NCI-H2171 treated with DMSO at 0.1 percent for 48 hours (cell line): ENCODE measurements at regions not wholly inside any gene's neighbourhood (a gene's known extent, or its start where the extent isn't known, plus 50 kb on each side); places are given as distances from the start of the nearest gene placed in this dataset.
"Not testable (repeated sequence)": the region's sequence is repeated elsewhere in the genome, so short reads cannot be mapped to it uniquely, and the experiment has no call there.

Experiments
- DNase-seq: peaks from one replicate; lab custom pipeline; 2025; lab: John Stamatoyannopoulos, UW

DNA sequence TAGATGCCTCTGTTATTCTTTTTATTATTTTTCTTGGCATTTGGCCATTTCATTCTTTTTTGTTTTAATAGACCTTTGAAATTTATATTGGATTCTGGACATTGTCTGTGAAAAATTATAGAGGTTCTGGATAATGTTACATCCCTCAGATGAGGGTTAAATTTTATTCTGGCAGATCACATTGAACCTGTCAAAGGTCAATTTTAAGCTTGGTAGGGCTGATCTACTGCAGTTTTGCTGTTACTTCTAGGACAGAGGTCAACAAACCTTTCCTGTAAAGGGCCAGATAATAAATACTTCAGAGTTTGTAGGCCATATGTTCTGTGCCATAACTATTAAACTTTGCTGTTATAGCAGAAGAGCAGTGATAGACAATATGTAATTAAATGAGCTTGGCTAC is 318.9 kb upstream of the DPPA4 start:
- DNase-seq: no peak

DNA sequence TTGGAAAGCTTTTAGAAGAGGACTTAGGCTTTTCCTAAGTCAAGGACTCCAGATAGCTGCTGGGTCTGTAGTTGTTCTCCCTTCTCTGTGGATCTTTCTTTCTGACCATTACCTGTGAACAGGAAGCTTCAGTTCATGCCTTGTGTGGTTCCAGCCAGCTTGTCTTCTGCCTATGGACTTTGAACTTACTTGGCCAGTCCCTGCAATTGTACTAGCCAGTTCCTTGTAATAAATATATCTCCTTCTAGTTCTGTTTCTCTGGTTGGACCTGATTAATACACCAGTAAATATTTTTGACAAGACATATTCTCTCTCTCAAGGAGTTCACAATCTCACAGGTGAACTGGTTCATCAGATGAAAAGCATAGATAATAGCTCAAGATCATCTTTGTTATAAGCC is 341.3 kb upstream of the DPPA4 start:
- DNase-seq: no peak

DNA sequence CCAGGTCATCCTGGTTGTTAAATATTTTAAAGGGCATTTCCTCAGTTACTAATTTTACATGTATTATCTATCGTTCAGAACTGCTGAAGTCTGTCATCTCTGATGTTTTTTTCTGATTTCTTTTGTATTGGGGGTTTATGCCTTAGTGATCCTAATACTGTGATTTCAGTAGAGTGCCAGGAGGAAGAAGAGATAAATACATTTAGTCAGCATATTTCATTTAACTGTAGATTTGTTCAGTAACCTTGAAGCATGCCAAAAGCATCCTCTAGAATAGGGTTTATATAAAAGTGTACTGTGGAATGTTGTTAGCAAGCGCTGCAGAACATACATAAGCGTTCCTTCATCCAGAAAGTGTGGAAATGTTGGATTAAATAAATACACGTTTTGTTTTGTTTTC is 342.3 kb upstream of the DPPA4 start:
- no peak for DNase-seq

DNA sequence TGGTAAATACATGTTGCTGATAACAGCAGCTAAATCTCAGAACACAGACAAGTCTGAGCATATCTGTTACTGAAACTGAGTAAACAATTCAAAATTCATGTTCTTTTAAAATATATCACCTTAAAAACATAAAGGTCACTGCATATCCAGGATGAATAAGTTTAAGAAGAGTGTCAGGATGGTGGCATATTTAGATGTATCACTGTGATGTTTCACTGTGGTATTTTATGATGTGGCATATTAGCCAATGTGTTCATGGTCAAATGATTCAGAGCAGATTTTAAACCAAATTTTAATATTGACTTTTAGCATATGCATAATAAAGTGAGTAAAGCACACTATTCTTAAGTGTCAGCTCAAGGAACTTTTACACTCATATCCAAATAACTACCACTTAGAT is 346.4 kb upstream of the DPPA4 start:
- DNase-seq: no peak

DNA sequence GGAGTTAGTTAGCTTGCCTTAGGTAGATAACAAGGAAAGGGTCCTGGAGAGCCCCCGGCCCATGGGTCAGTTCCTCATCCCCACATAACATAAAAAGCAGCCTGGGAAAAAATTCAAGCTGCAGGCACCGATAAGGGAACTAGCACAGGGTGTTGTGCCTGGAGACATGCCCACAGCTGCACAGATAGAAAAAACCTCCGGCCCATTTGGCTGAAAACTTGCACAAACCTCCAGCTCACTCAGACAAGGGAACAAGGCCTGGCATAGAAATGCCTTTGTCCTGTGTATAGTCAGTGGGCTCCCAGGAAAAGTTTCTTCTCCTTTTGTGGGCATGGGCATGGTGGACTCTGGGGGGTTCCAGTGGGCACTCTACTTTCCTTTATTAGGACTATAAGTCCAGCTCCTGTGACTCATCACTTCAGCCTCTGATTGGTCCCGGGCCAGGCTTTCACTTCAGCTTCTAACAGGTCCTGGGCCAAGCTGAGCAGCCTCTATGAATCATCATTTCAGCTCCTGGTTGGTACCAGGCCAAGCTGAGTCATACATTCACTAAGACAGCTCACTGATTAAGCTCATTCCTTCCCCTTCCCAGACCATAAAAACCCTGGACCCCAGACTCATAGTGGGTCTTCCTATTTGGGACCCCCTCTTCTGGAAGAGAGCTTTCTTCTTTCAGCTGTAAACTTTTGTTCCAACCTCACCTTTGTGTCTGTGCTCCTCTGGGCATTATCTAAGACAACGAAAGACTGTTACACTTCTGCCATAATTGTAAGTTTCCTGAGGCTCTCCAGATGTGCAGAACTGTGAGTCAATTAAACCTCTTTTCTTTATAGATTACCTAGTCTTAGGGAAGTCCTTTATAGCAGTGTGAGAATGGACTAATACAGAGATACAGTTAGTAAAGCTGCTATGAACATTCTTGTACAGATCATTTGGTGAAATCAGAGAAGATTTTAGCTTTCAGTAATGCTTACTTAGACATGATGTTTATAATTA is 348.0 kb upstream of the DPPA4 start:
- no peak for DNase-seq

DNA sequence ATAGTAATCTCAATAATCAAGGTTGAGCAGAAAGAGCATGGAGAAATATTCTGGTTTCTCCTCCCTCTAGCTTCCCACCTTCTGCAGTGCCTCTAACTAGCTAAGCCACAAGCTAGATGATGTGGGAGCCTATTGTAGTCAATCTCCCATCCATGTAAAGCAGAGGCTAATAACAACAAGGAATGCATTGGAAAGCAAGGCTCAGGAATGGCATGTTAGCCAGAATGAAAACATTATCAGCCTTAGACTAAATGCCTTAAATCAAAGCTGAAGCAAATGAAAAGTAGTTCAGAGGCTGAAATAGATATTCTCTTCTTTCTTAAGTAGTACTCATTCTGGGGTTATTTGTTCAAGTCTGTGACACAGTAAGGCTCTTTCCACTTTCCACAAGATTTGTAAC is 350.3 kb upstream of the DPPA4 start:
- DNase-seq: no peak

DNA sequence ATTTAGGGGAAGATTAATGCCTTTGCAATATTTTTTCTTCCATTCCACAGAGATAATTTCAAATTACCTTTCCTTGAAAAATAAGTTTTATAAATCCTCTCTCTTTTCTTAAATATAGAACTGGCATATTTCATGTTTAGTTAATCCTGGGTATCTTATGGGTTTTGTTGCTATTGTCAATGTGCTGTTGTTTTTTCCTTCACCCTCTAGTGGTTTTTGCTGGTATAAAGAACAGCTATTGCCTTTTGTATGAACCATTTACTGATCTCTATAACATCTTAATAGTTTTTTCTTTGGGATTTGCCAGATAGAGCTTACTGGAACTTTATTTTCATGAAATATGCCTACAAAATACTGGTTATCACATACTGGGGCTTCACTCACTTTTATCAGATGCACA is 359.6 kb upstream of the DPPA4 start:
- DNase-seq: no peak

DNA sequence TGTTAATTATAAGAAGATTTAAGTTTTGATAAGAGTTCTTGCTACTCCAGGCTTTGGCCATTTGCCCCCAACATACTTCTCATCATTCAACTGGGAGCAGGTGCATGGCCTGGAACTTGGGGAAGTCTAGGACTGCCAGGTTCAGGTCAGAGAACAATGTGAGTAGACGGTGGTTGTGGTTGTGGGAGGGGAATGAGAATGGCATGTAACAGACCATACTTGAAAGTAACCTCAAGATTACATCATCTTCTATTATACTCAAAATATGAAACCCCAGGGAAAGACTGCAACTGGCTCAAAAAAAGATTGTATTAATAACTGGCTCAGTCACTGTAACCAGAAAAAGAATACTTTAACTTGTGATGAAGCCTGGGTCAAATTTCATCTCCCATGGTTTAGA is 364.9 kb upstream of the DPPA4 start:
- DNase-seq: no peak

DNA sequence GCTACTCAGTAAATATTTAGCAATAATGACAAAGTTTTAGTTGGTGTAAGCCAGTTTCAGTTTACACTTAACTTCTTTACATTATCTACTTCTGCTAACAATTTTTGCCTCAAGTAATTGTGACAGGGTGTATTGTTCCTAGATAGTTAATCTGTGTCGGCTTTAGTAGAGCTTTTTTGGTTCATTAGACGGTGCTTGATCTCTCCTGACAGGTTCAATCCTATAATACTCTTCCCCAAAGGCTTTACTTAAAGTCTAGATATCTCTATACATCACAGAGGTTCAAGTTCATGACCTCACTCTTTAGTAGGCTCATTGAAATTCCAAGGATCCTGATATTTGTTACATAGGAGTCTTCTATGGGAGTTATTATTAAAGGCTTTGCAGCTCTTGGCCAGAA is 365.6 kb upstream of the DPPA4 start:
- no peak for DNase-seq

DNA sequence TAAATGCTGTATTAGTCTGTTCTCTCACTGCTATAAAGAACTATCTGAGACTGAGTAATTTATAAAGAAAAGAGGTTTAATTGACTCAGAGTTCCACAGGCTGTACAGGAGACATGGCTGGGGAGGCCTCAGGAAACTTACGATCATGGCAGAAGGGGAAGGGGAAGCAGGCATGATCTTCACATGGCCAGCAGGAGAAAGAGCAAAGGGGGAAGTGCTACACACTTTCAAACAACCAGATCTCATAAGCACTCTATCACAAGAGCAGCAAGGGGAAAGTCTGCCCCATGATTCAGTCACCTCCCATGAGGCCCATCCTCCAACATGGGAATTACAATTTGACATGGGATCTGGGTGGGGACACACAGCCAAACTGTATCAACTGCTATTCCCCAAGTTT is 367.8 kb upstream of the DPPA4 start:
- not testable (repeated sequence) for DNase-seq

DNA sequence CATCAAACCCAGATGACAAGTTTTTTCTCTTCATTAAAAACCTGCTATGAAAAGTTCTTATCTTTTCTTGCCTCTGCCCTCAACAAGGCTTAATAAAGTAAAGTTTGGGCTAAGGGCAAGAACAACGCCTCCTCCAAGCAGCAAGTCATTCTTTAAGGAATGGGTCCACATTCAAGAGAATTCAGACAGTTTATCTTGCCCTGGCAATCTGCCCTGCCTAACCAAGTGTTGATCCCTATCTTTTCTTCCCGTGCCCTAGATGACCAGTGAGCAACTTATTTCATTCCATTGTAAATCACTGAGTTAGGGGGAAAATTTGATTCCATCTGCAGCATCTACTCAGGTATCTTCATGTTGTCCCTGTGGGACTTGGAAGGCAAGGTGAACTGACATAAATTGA is 370.3 kb upstream of the DPPA4 start:
- DNase-seq: no peak

DNA sequence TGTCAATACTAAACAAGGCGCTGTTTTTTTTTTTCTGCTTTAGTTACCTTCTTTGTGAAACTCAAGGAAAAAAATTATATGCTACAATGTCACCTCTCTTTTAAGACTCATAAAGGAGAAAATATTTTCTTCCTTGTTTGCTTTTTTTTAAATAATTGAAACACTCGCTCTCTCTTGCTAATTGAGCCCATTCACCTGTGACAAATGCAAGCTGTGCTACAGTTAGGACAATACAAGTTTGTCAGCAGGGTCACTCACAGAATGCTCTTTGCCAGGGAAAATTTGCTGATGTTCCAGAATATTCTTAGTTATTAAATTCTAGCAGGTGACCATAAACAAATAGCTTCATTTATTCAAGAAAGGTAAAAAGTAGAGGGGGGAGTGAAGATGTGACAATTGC is 375.9 kb upstream of the DPPA4 start:
- DNase-seq: no peak

DNA sequence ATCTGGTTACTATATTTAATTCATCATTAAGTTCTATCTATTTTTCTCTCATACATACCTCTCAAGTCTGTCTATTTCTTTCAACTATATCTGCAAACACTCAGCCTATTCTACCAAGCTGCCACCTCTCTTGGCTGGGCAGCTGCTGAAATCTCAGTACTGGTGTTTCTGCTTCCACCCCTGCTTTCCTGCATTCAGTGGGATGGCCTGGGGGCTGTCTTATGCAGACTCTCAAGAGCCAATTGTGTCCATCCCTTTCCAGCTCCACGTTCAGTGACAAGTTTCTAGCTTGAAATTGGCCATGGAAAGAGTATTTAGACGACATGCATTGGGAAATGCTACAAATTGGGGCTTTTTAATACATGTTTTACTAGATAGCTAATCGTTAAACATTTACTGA is 378.4 kb upstream of the DPPA4 start:
- DNase-seq: no peak

DNA sequence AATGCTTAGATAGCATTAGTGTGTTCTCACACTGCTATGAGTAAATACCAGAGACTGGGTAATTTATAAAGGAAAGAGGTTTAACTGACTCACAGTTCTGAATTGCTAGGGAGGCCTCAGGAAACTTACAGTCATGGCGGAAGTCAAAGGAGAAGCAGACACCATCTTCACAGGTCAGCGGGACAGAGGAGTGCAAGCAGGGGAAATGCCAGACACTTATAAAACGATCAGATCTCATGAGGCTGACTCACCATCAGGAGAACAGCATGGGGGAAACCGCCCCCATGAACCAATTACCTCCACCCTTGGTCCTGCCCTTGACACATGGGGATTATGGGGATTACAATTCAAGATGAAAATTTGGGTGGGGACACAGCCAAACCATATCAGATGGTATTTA is 381.5 kb upstream of the DPPA4 start:
- DNase-seq: no peak

DNA sequence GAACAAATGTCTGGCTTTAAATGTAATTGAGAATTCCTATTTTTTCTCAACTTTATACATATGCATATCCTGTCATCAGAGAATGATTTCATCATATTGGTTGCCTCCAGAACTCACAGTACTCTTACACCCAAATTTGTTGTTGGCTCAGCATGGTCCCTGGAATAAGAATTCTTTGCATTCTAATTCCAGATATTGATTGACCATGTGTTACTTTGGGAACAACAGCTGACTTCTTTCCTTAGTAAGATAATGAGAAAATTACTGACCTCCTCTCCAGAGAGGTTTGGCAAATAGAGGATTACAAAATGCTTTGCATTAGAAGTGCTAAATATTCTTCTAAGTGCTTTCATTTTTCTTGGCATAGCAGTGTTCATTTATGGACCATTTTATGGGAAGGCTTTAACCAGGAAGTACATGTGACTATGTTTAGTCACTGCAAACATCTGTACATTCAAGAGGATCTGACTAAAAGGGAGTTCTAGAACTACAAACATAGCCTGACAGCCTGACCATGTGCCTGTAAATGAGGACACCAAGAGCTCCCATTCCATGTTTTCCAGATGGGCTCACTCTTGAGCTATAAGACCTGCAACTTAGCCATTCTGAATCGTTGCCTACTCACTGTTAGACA is 391.6 kb upstream of the DPPA4 start:
- no peak for DNase-seq

DNA sequence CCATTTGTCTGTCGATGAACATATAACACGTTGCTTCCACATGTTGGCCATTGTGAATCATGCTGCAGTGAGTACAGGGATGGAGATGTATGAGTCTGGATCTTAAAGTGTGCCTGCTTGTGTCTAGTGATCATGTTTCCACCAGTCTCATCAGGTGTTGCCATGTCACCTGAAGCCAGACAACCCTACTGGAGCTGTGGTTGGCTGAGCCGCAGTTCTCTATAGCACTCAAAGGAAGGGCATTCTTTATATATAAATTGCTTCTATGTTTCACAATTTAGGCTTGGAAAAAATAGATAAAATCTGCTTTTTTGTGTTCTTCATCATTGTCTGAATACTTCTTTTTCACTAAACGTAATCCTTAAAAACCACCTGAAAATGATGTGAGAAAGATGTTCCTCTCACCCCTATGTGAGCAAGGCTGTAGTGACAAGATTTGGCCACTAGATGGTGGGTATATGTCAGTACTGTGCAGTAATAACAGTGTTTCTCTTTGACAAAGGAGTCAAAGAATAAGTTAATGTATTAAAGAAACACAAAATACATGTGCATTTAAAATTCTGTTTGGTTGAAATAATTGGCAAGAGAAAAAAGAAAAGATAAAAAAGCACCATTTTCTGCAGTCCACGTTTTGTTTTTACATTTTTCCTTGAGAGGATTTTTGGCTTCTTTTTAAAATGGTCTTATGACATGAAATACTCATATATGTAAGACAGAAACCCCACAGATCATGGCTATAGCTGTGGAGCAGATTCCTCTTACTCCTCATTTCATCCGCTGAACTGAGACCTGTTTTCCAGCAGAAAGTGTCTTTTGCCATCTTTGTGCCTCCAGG is 394.5 kb upstream of the DPPA4 start:
- DNase-seq: peak; percentile 63

DNA sequence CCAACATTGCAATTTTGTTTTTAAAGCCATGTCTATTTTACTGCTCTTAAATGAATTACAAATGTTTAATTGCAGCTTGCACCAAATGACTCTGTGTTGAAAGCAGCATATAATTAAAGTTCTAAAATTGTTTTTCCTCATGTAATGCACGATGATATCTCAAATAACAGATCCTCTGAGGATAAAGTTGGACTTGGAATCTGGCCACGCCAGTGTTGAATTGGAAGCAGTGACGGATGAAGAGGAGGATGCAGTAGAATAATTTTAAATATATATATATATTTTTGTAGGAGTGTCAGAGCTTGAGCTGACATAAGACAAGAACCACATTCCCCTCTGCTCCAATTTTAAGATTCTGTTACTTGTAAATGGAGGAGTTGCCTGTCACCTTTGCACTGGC is 406.6 kb upstream of the DPPA4 start:
- DNase-seq: no peak

DNA sequence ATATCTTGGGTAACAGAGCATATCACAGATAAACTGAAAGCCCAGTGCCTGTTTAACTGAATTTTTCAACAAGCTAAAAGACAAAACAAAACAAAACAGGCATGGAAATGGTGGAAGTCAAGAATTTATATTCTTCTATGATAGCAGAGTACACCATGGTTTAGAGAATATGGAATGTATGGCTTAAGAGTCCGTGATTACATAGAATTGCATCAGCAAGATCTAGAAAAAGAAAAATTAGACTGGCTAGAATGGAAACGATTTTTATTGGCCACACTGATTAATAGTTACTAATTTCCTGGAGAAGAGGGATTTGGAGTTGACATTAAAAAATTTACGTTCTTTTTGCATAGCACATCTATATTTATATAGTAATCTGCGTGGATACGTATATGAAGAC is 435.2 kb upstream of the DPPA4 start:
- DNase-seq: no peak

DNA sequence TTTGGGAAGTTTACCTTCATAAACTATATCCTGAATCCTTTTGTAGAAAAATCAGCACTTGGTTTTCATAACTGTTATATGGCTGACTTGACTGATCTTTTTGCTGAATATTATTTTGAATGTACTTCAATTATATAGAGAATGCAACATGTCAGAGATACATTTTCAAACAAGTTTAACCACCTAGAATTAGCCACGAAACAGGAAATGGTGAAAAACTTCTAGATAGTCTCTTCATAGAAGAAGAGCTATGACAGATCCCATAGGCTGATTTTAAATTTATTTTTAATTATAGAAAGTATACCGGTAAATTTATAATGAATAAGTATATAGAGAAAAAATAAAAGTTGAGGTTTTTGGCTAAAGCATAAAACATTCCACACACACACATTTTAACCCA is 436.8 kb upstream of the DPPA4 start:
- DNase-seq: no peak

DNA sequence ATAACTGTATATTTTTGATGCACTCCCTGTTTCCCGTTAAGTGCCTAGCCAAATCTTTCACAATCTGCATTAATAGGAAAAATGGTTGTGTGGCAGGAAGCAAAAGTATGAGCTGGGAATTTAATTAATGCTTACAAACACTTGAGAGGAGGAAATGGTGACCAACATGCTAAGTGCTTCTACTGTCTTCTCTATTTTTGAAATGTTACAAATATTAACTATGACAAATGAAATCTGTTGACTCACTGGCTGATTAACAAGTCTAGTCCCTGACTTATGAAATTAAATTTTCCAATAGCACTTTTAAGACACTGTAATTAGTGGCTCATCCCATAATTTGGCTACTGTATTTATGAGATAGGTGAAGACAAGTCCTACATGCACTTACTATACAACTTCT is 446.9 kb upstream of the DPPA4 start:
- no peak for DNase-seq

DNA sequence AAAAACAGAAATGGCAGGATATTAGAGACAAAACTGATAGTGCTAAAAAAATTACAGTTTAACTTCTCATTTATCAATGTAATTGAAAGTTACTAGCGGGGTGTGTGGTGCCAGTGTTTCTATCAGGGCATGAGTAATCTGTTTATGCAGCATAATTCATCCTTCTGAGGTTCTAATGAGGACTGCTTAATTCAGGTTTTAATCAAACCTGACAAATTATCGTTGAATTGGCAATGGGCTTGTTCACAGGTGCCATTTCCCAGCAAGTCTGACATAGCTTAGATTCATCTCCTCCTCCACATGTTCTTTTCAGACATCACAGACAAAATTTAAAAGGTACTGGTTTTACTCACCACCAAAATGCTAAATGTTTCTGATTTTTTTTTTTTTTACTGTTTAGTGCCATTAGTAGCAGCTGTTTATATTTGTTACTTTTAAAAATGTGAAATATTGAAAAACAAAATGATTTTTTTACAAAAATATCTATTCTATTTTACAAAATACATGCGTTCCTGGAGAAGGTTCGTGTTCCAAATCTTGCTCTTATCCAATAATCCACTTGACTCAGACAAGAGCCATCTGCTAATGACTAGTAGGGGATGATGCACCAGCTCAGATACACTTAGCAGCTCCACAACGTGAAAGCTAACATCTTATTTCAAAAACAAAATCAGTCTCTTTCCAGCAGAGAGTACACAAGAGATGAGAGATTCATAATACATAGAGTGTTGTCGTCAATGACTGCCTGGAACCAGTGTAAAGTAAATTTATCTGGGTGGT is 447.7 kb upstream of the DPPA4 start:
- no peak for DNase-seq

DNA sequence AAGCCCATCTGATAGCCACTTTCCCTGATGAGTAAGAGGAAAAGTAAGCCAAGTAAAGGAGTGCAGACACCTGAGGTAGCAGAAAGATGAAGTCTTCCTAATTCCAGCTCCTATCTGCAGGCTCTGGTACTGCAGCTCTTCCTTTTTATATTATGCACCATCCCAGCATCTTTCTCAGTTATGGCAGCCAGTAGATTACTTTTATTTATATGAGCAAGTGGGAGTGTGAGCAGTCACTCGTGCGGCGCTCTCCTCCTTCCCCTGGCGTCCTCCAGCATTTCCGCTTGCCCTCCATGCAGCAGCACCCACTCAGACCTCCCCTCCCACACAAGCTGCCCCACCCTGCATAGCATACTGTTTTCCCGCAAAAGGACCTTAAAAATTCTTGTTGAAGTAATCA is 465.9 kb upstream of the DPPA4 start:
- DNase-seq: no peak
